B cell (primary cell): ENCODE measurements at regions not wholly inside any gene's neighbourhood (a gene's known extent, or its start where the extent isn't known, plus 50 kb on each side); places are given as distances from the start of the nearest gene placed in this dataset.

Experiments used
- ATAC-seq: fragments of 200-7000 bp; cut with Tn5 transposase; one replicate; pipeline ENCODE4 v1.10.0; 2021; ENCODE audit warnings: low read depth, mild to moderate bottlenecking, moderate number of reproducible peaks, moderate library complexity
- CTCF ChIA-PET: fragments of 350-600 bp; sonication (Branson Sonifier 250); formaldehyde crosslinking; loops from one replicate; lab custom pipeline; 2021; ENCODE audit warnings: antibody characterized with exemption, inconsistent platforms; lab: Charles Lee
- POLR2A ChIA-PET: fragments of 350-600 bp; sonication (Branson Sonifier 250); formaldehyde crosslinking; loops from one replicate; lab custom pipeline; 2021; ENCODE audit warnings: antibody characterized with exemption; lab: Charles Lee
- DNase-seq: peaks from one replicate; pipeline ENCODE4 v3.0.0; 2013
- H2AFZ ChIP-seq: 2 replicates; pipeline ENCODE4 v1.6.1; 2012; ENCODE audit warnings: mild to moderate bottlenecking, low read depth, low read length; ENCODE audit not compliant: insufficient read depth, poor library complexity, severe bottlenecking
- H3K27ac ChIP-seq, 2 donors: 1 replicate in 1 of 2; 2 replicates in 1 of 2; pipeline ENCODE4 v1.5.1; 2012 to 2013; ENCODE audit warnings: low read length in 2 of 2, mild to moderate bottlenecking in 2 of 2, moderate library complexity in 1 of 2
- H3K27me3 ChIP-seq, 4 experiments: fragments of 200-600 bp in 1 of 4; sonication (generic) in 1 of 4; replicated peaks in 1 of 4; 1 replicate in 2 of 4; 2 replicates in 2 of 4; pipeline versions ENCODE4 v1.6.1 to v1.7.0; 2013 to 2016; ENCODE audit warnings: low read length in 3 of 4, mild to moderate bottlenecking in 2 of 4, mixed read lengths in 1 of 4, moderate library complexity in 1 of 4; ENCODE audit not compliant: insufficient read depth in 4 of 4, control insufficient read depth in 3 of 4; ENCODE audit errors: control extremely low read depth in 1 of 4
- H3K36me3 ChIP-seq, 2 experiments: replicated peaks in 1 of 2; 1 replicate in 1 of 2; 2 replicates in 1 of 2; pipeline versions ENCODE4 v1.6.1 to v1.7.1; 2013; ENCODE audit warnings: low read length in 1 of 2; ENCODE audit not compliant: insufficient read depth in 2 of 2, control insufficient read depth in 1 of 2; ENCODE audit errors: control extremely low read depth in 1 of 2, extremely low read depth in 1 of 2
- H3K4me1 ChIP-seq, 2 donors: fragments of 200-600 bp in 1 of 2; sonication (generic) in 1 of 2; 1 replicate in 1 of 2; 2 replicates in 1 of 2; pipeline versions ENCODE4 v1.5.1 to v1.6.1; 2013 to 2017; ENCODE audit warnings: low read length in 2 of 2; ENCODE audit not compliant: control insufficient read depth in 2 of 2, insufficient read depth in 2 of 2
- H3K4me2 ChIP-seq: replicated peaks from 2 replicates; pipeline ENCODE3; 2012; ENCODE audit warnings: mild to moderate bottlenecking, low read depth, low read length; ENCODE audit not compliant: poor library complexity, severe bottlenecking
- H3K4me3 ChIP-seq, 5 experiments: fragments of 200-600 bp in 1 of 5; sonication (generic) in 1 of 5; 1 replicate in 3 of 5; 2 replicates in 2 of 5; pipeline versions ENCODE4 v1.5.1 to v1.7.0; 2011 to 2016; ENCODE audit warnings: low read length in 4 of 5, mild to moderate bottlenecking in 4 of 5, low read depth in 2 of 5, control low read depth in 1 of 5, moderate library complexity in 1 of 5; ENCODE audit not compliant: insufficient read depth in 1 of 5; ENCODE audit errors: control extremely low read depth in 1 of 5, extremely low read depth in 1 of 5
- H3K79me2 ChIP-seq: fragments of 200-600 bp; sonication (generic); one replicate; pipeline ENCODE4 v1.6.0; 2016; ENCODE audit warnings: low read length; ENCODE audit not compliant: control insufficient read depth, insufficient read depth
- H3K9ac ChIP-seq: fragments of 200-600 bp; sonication (generic); 2 replicates; pipeline ENCODE4 v1.6.1; 2017; ENCODE audit warnings: mild to moderate bottlenecking, low read length, moderate library complexity
- H3K9me3 ChIP-seq, 3 donors: one replicate each; pipeline versions ENCODE4 v1.6.1 to v1.7.1; 2013; ENCODE audit warnings: low read length in 2 of 3; ENCODE audit not compliant: control insufficient read depth in 2 of 3, insufficient read depth in 1 of 3; ENCODE audit errors: control extremely low read depth in 1 of 3
- H4K20me1 ChIP-seq: 2 replicates; pipeline ENCODE4 v1.6.0; 2012; ENCODE audit warnings: mild to moderate bottlenecking, low read length; ENCODE audit not compliant: insufficient read depth, control insufficient read depth, poor library complexity, severe bottlenecking
- H3K27ac Mint-ChIP-seq: one replicate; pipeline ENCODE4 v1.8.0; 2021; ENCODE audit warnings: mixed read lengths
- H3K27me3 Mint-ChIP-seq: one replicate; pipeline ENCODE4 v1.8.0; 2021; ENCODE audit warnings: mixed read lengths
- H3K4me1 Mint-ChIP-seq: one replicate; pipeline ENCODE4 v1.8.0; 2021; ENCODE audit warnings: mixed read lengths
- H3K4me3 Mint-ChIP-seq: one replicate; pipeline ENCODE4 v1.8.0; 2021; ENCODE audit warnings: mixed read lengths
- H3K9me3 Mint-ChIP-seq: one replicate; pipeline ENCODE4 v1.8.0; 2022; ENCODE audit warnings: mixed read lengths; ENCODE audit not compliant: insufficient read depth
- EZH2 ChIP-seq: IDR thresholded peaks from 2 replicates; pipeline ENCODE4 v1.6.1; 2012; ENCODE audit warnings: borderline replicate concordance, low read depth, mild to moderate bottlenecking, moderate library complexity, low read length; ENCODE audit not compliant: insufficient read depth, poor library complexity, severe bottlenecking
- WGBS: methylation state at CpG from one replicate; pipeline ENCODE4 v1.1.5; 2013; ENCODE audit warnings: missing lambda C conversion rate; ENCODE audit not compliant: insufficient coverage; 5-methylcytosine and 5-hydroxymethylcytosine counted together
- intact Hi-C: fragments of 100-400 bp; cut with micrococcal nuclease; formaldehyde crosslinking; loops from one replicate; pipeline ENCODE4 v1.10.0; 2022
- TF ChIP-seq, protein P1 (sequence below): fragments of 200-600 bp; IDR thresholded peaks from one replicate; pipeline ENCODE4 v1.8.0; 2022; ENCODE audit warnings: antibody characterized with exemption, mild to moderate bottlenecking

DNA sequence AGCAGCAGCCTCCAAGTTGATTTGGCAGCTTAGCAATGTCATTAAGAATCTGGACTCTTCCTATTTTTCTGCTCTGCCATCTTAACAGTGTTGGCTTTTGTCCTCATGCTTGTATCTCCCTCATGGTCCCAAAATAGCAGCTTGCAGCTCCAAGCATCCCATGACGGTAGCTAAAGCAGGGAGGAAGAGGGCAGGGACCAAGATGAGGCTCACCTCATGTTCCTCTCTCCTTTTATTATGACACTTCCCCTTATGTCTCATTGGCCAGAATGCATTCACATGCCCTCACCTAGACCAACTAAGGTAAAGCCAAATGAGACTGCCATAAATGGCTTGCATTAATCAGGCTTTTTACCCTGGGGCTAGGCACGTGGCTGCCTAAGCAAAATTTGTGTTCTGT lies 382.4 kb downstream of the SHQ1 start:
- Histone ChIP-seq H3K27me3 (peaks cover 0 to 10% (median 0%) of the 10 kb centered on the region in 4 experiments), H2AFZ (no peak overlapping the region), H3K4me3 (no peak overlapping the region), H3K4me1 (no peaks in the 10 kb centered on the region), H4K20me1 (no peaks in the 10 kb centered on the region), H3K9ac (no peak overlapping the region), H3K79me2 (no peaks in the 10 kb centered on the region), H3K9me3 (no peaks in the 10 kb centered on the region), H3K4me2 (no peak overlapping the region), H3K36me3 (no peaks in the 10 kb centered on the region), H3K27ac (no peak overlapping the region)
- no peaks in the 10 kb centered on the region for H3K9me3 Mint-ChIP-seq
- H3K27ac Mint-ChIP-seq, result no peak overlapping the region
- POLR2A ChIA-PET, result no interaction called here
- H3K4me3 Mint-ChIP-seq, result no peak overlapping the region
- no peaks in the 10 kb centered on the region for H3K4me1 Mint-ChIP-seq
- 89% methylated on average over 1 of the region's 2 CpGs for WGBS
- H3K27me3 Mint-ChIP-seq, result peaks cover 28% of the 10 kb centered on the region
- ATAC-seq, result no peak
- intact Hi-C loops, result no loop called here
- CTCF ChIA-PET, result no interaction called here
- no peak for DNase-seq
- TF ChIP-seq, protein P1, sequence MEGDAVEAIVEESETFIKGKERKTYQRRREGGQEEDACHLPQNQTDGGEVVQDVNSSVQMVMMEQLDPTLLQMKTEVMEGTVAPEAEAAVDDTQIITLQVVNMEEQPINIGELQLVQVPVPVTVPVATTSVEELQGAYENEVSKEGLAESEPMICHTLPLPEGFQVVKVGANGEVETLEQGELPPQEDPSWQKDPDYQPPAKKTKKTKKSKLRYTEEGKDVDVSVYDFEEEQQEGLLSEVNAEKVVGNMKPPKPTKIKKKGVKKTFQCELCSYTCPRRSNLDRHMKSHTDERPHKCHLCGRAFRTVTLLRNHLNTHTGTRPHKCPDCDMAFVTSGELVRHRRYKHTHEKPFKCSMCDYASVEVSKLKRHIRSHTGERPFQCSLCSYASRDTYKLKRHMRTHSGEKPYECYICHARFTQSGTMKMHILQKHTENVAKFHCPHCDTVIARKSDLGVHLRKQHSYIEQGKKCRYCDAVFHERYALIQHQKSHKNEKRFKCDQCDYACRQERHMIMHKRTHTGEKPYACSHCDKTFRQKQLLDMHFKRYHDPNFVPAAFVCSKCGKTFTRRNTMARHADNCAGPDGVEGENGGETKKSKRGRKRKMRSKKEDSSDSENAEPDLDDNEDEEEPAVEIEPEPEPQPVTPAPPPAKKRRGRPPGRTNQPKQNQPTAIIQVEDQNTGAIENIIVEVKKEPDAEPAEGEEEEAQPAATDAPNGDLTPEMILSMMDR, result no peak
- TF ChIP-seq EZH2, result no peak

DNA sequence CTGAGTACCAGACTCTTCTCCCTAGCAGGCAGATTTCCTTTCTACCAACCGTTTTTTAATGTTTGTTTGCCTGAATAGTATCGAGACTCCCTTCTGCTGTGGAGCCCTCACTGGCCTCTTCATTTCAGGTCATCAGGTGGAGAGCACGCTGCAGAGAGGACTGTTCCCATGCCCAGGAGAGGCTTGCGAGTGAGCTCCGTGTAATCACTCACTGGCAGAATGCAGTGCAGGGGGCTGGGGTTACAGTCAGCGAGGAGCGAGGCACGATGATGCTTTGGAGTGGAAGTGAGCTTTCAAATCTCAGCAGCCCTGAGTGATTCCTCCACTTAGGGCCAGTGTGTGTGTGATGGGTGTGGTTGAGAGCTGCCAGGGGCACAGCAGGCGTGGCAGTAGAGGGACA lies 385.2 kb downstream of the SHQ1 start:
- Histone ChIP-seq H3K4me1 (no peaks in the 10 kb centered on the region), H3K4me2 (no peak overlapping the region), H3K36me3 (no peaks in the 10 kb centered on the region), H3K4me3 (no peak overlapping the region), H4K20me1 (no peaks in the 10 kb centered on the region), H3K9me3 (no peaks in the 10 kb centered on the region), H3K9ac (no peak overlapping the region), H3K27ac (no peak overlapping the region), H3K79me2 (no peaks in the 10 kb centered on the region), H3K27me3 (peaks cover 0 to 20% (median 1%) of the 10 kb centered on the region in 4 experiments), H2AFZ (no peak overlapping the region)
- Mint-ChIP-seq H3K4me1 (no peaks in the 10 kb centered on the region), H3K4me3 (no peak overlapping the region), H3K27ac (no peak overlapping the region), H3K9me3 (no peaks in the 10 kb centered on the region), H3K27me3 (peaks cover 40% of the 10 kb centered on the region)
- POLR2A ChIA-PET, result interaction anchor here (0.8 kb wide), 1 partner anchor 115 kb away, joined by 3 read pairs; no protein-coding TSS in a partner anchor
- intact Hi-C loops, result no loop called here
- WGBS, result 82% methylated on average over 8 of the region's 9 CpGs
- DNase-seq, result no peak
- no peak for ATAC-seq
- CTCF ChIA-PET, result no interaction called here
- TF ChIP-seq EZH2, result no peak
- TF ChIP-seq, protein P1, result no peak
